ENCODE measurements at regions not wholly inside any gene's neighbourhood (a gene's known extent, or its start where the extent isn't known, plus 50 kb on each side); places are given as distances from the start of the nearest gene placed in this dataset.

- no peaks in the 10 kb centered on the region for H3K4me1 ChIP-seq (ENCODE audit: control insufficient read depth, insufficient read depth, low read length)
- no peak for TF ChIP-seq SIN3A (IDR thresholded peaks at IDR 0.05; ENCODE audit: borderline replicate concordance, insufficient read depth, low read depth, low read length)
- no peak for TF ChIP-seq TCF7L2 (IDR thresholded peaks at IDR 0.05; ENCODE audit: low read depth, low read length)
- TF ChIP-seq REST (IDR thresholded peaks at IDR 0.05; ENCODE audit: insufficient read depth in 1 of 2, low read depth in 2 of 2, low read length in 1 of 2) = no peak
- no peak for TF ChIP-seq POLR2AphosphoS5 (IDR thresholded peaks at IDR 0.05; ENCODE audit: low read depth, low read length)
- TF ChIP-seq CTCF (IDR thresholded peaks at IDR 0.05) = no peak
- H3K4me3 ChIP-seq (ENCODE audit: low read depth in 2 of 2, low read length in 2 of 2) = no peak overlapping the region
- H3K36me3 ChIP-seq (ENCODE audit: control insufficient read depth, insufficient read depth, low read length) = no peaks in the 10 kb centered on the region
- DNase-seq (ENCODE audit: low read depth, low spot score) (no peak), ATAC-seq (no peak)
- no peaks in the 10 kb centered on the region for H3K27me3 ChIP-seq (ENCODE audit: control insufficient read depth, insufficient read depth, low read length)
- ChIA-PET CTCF (no interaction called here), POLR2A (no interaction called here)
- no peak overlapping the region for H3K27ac ChIP-seq (ENCODE audit: low read length)
- H3K9me3 ChIP-seq (ENCODE audit: control insufficient read depth, insufficient read depth, low read depth, low read length) = no peaks in the 10 kb centered on the region
- no TSS peak for BruUV-seq (replicated peaks)
- intact Hi-C loops (cut with micrococcal nuclease; ENCODE audit: unreplicated experiment) (no loop called here), in situ Hi-C loops (cut with HindIII; ENCODE audit: low pct_unique_long_range_greater_than_20kb, low sequenced_read_pairs) (no loop called here)
These were observed 89.5 kb upstream of the MANSC4 start for GRCh38 chr12:27869567-27869966.

GRCh38 chr12:27868139-27868538 lies 88.1 kb upstream of the MANSC4 start:
- in situ Hi-C loops (cut with HindIII; ENCODE audit: low pct_unique_long_range_greater_than_20kb, low sequenced_read_pairs) = no loop called here
- no peak overlapping the region for H3K27ac ChIP-seq (ENCODE audit: low read length)
- ChIA-PET CTCF (no interaction called here), POLR2A (no interaction called here)
- H3K27me3 ChIP-seq (ENCODE audit: control insufficient read depth, insufficient read depth, low read length) = no peaks in the 10 kb centered on the region
- ATAC-seq = no peak
- no peak overlapping the region for H3K4me3 ChIP-seq (ENCODE audit: low read depth in 2 of 2, low read length in 2 of 2)
- TF ChIP-seq POLR2AphosphoS5 (IDR thresholded peaks at IDR 0.05; ENCODE audit: low read depth, low read length) = no peak
- no peak for TF ChIP-seq CTCF (IDR thresholded peaks at IDR 0.05)
- TF ChIP-seq REST (IDR thresholded peaks at IDR 0.05; ENCODE audit: insufficient read depth in 1 of 2, low read depth in 2 of 2, low read length in 1 of 2) = no peak
- no peak for TF ChIP-seq SIN3A (IDR thresholded peaks at IDR 0.05; ENCODE audit: borderline replicate concordance, insufficient read depth, low read depth, low read length)
- no peak for TF ChIP-seq TCF7L2 (IDR thresholded peaks at IDR 0.05; ENCODE audit: low read depth, low read length)
- intact Hi-C loops (cut with micrococcal nuclease; ENCODE audit: unreplicated experiment) = no loop called here
- H3K9me3 ChIP-seq (ENCODE audit: control insufficient read depth, insufficient read depth, low read depth, low read length) = no peaks in the 10 kb centered on the region
- no peak for DNase-seq (ENCODE audit: low read depth, low spot score)
- H3K4me1 ChIP-seq (ENCODE audit: control insufficient read depth, insufficient read depth, low read length) = no peaks in the 10 kb centered on the region
- H3K36me3 ChIP-seq (ENCODE audit: control insufficient read depth, insufficient read depth, low read length) = no peaks in the 10 kb centered on the region
- BruUV-seq (replicated peaks) = no TSS peak
